Left hindlimb (tissue), 1 donor: ENCODE measurements at regions not wholly inside any gene's neighbourhood (a gene's known extent, or its start where the extent isn't known, plus 50 kb on each side); places are given as distances from the start of the nearest gene placed in this dataset.
"Not testable (repeated sequence)": the region's sequence is repeated elsewhere in the genome, so short reads cannot be mapped to it uniquely, and the experiment has no call there.

Experiments
- DNase-seq: peaks from one replicate; pipeline ENCODE4 v3.0.0-alpha.2; 2018

DNA sequence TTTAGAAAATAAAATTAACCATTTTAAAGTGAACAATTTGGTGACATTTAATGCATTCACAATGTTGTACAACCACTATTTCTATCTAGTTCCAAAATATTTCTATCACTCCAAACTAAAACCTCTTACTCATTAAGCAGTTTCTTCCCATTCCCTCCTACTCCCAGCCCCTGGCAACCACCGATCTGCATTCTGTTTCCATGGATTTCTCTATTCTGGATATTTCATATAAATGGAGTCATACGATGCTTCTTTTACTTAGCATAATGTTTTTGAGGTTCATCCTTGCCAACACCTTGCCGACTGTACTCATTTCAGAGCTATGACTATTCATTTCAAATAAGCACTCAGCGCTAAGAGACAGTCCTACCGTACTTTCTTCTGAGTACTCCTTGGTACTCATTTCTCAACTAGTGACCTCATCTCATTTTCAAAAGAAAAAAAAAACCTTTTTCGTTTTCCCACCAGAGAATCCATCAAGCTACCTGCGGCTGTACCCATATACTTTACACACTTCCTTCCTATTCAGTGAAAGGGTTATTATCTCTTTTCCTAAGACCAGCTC lies 259.2 kb downstream of the UTRN start:
- DNase-seq, result no peak

DNA sequence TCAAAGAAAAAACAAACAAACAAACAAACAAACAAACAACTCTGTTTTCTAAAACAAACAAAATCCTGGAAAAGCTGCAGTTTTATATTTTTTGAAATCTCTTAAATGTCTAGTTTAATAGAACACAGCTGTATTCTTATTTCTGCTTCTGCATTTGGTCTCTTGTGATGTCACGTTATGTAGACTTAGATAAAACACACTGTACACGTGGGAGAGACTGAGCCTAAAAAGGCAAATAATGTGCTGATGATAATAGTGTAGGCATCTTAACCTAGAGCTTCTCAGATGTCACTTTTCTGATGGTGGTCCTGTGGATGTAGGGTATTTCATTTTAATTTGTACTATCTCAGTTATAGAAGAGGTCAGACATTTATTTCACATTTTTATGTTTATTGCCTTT lies 261.7 kb downstream of the UTRN start:
- DNase-seq, result no peak

DNA sequence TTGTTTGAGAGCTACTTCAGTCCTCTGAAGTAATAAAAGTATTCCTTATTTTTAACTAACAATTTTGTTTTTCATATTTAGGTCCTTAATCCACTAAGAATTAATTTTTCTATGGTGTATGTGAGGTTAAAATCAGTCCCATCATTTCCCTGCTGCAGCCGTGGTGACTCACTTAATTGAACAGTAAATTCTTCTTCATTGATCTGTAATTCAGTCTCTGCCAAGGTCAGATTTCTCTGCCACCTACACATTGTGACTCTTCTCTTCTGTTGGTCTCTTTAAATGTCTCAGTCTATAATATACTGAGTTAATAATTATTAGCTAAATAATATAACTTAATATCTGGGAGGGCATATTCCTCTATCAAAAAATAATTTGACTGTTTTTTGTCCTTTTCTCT lies 262.3 kb downstream of the UTRN start:
- no peak for DNase-seq

DNA sequence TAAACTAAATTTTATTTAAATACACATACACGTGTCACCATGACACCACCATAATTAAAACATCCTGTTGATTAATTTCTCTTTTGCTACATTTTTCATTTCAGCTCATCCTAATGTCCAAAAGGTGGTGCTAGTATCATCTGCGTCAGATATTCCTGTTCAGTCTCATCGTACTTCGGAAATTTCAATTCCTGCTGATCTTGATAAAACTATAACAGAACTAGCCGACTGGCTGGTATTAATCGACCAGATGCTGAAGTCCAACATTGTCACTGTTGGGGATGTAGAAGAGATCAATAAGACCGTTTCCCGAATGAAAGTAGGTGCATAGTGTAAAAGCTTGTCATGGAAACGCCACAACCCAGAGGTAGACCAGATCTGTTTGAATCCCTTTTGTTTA lies 263.4 kb downstream of the UTRN start:
- no peak for DNase-seq

DNA sequence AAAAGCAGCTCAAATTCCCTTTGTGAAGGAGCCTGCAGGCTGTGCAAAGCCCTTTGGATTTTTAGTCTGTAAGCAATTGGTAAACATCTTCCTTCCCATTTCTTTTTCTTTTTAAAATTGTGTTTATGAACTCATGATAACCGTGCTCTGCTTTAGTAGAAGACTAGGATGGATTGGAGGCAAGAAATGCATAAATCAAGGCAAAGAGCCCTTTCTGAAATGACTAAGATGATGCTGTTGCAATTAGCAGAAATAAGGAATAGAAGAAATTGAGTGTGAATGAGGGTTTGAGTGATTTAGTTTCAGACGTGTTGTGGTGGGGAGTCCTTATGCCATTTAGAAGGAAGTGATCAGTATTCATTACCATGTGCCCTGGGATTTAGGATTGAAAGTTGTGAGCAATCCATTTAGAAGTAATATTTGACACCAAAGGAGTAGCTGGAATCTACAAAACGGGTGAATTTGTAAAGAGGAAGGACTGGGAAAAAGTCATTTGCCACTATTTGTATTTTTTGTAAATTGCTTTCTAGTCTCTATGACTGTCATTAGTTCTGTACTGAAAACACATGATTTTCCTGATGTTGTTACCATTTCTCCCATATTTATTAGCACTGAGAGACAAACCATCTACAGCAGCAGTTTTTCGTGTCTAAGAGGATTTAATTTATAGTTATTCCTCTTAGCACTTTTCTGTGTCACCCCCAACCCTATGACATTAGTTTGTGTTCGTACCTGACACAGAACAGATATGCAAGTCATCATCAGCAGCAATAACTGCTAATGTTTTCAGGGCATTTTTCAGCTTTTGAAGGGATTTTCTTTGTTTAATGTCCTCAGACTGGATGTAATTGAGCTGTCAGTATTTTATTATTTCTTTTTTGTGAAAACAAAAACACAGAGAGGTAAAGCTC lies 265.0 kb downstream of the UTRN start:
- no peak for DNase-seq

DNA sequence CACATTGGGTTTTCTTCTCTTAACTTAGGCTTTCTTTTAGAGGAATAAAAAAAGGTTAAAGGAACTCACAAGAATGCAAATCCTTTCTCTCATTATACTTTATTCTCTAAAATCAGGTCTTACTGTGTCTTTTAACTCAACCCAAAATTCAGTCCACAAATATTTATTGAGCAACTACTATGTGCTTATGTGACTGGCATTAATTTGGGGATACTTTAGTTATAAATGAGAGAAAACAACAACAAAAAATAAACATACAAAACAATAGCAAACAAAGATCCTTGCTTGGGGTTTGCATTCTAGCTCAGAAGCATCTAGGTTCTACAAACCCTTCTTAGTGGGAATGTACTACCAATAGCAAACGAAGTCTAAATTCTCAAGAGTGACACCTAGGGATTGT lies 266.2 kb downstream of the UTRN start:
- no peak for DNase-seq

DNA sequence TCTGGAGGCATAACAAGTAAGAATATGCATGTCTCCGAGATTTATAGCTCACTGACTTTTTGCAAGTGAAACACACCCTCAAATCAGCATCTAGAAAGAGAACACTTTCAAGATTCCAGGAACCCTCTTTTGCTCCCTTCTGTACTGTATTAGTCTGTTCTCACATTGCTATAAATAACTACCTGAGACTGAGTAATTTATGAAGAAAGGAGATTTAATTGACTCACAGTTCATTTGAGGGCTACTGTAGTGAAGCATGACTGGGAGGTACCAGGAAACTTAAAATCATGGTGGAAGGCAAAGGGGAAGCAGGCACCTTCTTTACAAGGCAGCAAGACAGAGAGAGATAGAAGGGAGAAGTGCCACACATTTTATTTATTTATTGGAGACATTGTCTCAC lies 269.9 kb downstream of the UTRN start:
- no peak for DNase-seq

DNA sequence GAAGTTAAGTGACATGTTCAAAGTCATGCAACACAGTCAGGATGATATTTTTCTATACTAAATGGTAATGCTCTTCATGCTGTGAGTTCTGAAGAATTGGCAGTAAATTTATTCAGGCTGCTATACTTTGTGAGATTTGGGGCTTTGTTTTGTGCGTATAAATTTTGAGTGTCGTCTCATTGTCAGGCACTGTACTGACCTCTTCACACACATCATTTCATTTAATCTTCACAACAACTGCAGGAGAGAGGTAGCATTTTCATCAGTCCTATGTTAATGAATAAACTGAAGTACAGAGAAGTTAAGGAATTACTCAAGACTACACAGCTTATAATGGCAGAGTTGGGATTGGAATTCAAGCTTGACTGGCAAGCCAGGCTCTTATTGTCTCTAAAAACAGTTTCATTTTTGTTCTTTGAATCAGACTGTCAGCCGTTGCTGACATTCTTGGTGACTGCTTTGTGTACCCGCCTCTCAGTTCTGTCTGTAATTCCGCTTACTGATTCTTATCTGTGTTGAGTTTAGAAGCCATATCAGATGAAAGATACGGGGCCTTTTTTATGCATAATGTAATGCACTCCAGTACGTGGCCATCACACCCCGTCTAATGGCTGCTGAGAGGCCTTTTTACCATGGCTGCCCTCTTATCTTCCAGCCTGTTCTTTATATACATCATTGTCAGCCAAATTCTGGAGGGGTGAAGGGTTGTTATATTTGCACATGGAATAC lies 274.9 kb downstream of the UTRN start:
- no peak for DNase-seq

DNA sequence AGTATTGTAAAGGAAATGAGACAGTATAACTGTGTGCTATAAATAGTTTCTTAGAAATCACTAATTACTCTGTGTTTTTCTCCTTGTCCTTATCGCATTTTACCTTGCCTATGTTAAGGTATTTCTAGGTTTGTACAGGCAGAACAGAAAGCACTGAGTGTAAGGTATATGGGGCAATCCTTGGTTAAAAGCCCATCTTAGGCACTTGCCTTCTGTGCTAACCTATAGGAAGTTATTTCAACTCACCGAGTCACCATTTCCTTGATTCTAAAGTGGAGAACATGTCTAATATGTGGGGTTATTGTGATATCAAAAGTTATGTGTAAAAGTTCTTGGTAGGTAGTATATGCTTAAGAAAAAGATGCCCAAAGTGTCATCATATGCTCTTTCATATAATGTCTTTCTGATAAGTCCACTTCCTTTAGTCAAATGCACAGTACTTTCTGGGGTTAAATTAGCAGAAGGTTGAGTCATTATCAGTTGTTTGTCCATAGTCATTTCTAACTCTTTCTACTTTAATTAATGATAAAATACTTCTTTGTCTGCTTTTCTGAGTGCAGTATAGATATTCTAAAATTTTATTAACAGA lies 276.4 kb downstream of the UTRN start:
- no peak for DNase-seq

DNA sequence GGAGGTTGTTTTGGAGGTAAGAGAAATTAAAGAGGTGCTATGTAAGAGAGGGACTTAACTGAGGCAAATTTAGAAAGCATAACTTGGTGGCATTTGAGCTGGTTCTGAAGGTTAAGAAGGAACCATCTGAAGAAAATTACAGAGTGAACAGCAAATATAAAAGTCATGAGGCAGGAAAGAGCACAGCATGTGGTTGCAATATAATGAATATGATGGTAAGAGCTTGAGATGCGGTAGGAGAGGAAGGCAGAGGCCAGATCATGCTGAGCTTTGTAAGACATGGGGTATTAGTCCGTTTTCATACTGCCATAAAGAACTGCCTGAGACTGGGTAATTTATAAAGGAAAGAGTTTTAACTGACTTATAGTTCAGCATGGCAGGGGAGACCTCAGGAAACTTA lies 279.1 kb downstream of the UTRN start:
- no peak for DNase-seq

DNA sequence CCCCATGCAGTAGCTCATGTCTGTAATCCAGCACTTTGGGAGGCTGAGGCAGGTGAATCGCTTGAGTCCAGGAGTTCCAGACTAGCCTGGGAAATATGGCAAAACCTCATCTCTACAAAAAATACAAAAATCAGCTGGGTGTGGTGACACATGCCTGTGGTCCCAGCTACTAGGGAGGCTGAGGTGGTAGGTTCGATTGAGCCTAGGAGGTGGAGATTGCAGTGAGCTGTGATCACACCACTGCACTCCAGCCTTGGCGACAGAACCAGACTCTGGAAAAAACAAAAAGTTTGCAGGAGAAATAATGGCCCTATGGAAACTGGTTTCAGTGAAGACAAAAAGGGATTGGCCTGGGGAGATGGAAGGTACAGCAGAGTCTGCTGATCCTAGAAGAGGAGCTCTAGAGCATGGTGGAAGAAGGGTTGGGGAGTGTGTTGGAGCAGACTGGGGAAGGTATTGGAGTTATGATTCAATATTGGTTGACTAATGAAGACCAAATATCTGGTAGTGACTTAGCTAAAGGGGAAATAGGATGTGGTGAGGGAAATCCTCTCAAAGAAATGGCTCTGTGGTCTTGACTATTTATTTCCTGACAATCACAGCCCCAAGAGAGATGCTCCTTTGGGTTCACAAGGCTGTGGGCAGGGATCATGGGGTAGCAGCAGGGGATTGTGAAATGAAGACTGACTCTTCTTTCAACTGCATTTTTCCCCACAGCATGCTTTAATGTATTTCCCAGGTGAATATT lies 281.9 kb downstream of the UTRN start:
- DNase-seq, result no peak

DNA sequence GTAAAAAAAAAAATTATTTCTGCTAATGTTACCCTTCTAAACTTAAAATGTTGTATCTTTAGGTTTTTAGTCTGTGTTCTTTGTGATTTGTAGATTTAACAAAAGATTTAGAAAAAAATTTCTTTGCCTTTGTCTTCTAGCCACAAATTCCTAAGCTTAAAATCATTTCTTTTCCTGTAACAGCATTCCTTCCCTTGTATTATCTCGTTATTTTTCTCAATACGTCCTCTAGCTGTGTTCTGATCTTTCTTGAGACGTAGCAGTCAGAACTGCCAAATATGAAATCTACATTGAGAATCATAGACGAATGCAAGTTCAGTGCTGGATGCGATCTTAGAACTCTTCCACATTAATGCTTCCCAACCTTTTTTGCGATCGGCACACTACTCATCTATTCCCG lies 283.1 kb downstream of the UTRN start:
- DNase-seq, result no peak

DNA sequence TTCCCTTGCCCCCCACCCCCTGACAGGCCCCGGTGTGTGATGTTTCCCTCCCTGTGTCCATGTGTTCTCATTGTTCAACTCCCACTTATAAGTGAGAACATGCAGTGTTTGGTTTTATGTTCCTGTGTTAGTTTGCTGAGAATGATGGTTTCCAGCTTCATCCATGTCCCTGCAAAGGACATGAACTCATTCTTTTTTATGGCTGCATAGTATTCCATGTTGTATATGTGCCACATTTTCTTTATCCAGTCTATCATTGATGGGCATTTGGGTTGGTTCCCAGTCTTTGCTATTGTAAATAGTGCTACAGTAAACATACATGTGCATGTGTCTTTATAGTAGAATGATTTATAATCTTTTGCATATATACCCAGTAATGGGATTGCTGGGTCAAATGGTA lies 287.4 kb downstream of the UTRN start:
- DNase-seq, result not testable (repeated sequence)

DNA sequence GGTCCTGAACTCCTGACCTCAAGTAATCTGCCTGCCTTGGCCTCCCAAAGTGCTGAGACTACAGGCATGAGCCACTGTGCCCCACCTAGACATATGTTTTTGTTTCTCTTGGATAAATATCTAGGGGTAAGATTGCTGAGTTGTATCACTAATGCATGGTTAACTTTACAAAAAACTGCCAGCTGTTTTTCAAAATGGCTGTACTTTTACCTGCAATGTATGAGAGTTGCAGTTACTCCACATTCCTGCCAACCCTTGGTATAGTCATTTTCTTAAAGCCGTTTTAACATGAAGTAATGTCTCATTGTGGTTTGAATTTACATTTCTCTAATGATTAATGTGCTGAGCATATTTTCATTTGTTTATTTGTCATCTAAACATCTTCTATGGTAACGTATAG lies 289.7 kb downstream of the UTRN start:
- no peak for DNase-seq

DNA sequence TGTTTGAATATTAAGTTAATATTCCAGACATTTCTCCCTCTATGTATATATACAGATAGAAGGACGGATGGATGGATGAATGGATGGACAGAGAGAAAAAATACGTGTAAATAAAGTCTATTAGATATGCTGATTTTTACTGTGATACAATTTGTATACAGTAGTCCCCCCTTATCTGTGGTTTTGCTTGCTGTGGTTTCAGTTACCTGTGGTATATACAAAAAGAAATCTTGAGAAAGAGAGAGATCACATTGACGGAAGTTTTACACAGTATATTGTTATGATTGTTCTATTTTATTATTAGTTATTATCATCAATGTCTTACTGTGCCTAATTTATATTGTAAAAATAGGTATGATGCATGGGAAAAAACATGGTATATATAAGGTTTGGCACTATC lies 290.2 kb downstream of the UTRN start:
- no peak for DNase-seq

DNA sequence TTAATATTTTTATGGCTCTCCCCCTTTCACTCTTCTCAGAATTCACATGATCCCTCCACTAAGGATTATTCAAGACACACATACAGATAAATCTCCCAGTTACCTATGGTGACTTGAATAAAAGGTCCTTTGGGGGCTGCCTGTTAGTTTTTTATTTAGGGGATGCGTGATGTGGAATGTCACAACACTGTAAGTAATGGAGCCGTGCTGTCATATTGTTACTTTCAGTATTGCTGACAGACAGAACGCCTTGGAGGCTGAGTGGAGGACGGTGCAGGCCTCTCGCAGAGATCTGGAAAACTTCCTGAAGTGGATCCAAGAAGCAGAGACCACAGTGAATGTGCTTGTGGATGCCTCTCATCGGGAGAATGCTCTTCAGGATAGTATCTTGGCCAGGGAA lies 291.7 kb downstream of the UTRN start:
- no peak for DNase-seq

DNA sequence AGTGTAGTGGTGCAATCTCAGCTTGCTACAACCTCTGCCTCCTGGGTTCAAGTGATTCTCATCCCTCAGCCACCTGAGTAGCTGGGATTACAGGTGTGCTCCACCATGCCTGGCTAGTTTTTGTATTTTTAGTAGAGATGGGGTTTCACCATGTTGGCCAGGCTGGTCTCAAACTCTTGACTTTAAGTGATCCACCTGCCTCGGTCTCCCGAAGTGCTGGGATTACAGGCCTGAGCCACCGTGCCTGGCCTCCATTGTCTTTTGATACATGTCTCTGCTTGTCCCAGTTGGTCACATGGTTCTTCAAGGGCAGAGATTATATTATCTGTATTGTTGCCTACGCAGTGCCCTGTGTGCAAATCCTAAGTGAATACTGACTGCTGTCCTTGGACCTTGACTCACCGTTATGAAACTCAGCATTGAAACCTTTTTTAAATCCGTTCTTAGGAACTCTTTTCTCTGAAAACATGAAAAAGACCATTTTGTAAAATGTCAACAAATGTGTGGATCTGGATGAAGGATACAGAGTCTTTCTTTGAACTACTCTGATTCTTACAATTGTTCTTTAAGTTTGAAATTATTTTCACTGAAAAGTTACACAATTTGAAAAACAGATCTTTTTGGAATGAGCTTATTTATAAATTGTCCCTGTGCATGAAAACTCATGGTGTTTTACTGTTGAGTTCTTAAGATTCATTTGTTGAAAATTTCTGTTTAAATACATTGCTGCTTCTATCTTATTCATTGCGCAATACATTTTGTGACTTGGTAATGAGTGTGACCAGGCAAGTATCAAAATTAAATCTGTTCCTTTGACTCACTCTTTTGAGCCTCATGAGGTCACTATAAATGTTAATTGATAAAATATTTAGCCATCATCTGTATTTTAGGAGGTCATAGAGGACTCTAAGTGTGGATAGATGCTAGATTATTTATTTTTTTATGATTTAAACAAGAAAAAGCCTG lies 293.5 kb downstream of the UTRN start:
- DNase-seq, result no peak

DNA sequence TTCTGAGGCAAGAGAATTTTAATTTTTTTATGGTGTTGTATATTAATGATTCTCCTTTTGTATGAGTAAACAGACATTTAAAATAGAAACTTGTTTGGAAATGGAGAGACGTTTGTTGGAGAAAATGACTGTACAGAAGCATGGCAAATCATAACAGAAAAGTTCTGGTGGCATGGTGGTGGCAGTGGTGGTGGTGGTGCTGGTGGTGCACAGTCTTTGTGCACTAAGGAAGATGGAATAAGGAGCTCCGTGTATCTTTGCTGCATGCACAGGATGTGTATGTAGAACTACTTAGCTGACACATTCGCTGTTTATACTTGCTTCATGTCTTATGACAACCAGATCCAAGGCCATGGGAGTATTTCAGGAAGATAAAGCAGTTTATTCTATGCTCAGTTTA lies 294.9 kb downstream of the UTRN start:
- no peak for DNase-seq

DNA sequence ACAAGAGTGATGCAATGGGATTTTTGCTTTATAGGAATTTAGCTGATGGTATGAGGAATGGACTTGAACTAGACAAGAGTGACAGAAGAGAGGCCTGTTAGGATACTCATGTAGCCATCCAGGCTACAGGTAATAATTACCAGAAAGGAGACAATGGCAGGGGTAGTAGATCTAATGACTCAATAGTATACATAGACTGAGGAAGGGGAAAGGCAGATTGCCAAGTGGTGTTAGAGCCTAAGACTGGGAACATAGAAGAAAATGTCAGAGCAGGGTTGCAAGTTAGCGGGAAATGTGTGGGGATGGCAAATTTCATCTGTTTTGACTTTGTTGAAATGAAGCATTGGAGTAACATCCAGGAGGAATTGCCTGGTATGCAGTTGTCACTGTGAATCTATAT lies 295.6 kb downstream of the UTRN start:
- DNase-seq, result no peak

DNA sequence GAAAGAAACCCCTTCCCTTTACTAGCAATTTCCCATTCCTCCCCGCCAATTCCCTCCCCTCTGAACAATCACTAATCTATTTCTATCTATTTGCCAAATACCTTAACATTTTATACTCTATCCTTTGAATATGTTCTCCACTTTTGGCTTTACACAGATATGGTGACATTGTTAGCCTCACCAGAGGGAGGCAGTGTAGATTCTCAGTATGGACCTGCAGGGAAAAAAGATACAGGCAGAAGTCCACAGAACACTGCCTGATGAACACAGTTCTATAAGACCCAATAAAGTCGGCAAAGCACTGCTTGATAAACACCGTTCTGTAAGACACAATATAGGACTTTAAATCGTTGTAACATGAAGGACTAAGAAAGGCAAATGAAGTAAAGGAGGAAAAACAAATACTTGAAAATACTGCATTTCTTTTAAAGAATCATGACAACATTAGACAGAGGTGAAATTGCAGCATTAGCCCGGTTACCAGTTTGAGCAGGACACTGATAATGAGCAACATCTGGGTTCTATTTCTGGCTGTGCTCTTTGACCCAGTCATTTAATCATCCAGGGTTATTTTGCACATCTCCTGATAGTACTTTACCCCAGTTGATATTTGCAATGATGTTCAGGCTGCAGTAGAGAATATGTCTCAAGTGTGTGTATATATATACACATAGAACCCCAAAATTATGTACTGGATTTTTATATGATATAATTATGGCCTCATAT lies 296.8 kb downstream of the UTRN start:
- DNase-seq, result no peak
